NCI-H1105 (cell line): ENCODE measurements at regions not wholly inside any gene's neighbourhood (a gene's known extent, or its start where the extent isn't known, plus 50 kb on each side); places are given as distances from the start of the nearest gene placed in this dataset.

Source experiments
- DNase-seq: peaks from one replicate; lab custom pipeline; 2025; lab: John Stamatoyannopoulos, UW

GRCh38 chr1:239212811-239213220 lies 173.6 kb upstream of the CHRM3 start:
- DNase-seq, result no peak

- DNase-seq, result no peak
Measured at GRCh38 chr1:239209591-239209990, 176.8 kb upstream of the CHRM3 start.

- DNase-seq, result no peak
Measured at GRCh38 chr1:239204401-239204800, 182.0 kb upstream of the CHRM3 start.

GRCh38 chr1:239197871-239198270 lies 188.5 kb upstream of the CHRM3 start:
- no peak for DNase-seq

- DNase-seq, result no peak
Measured at GRCh38 chr1:239189998-239190512, 196.3 kb upstream of the CHRM3 start.

- DNase-seq, result no peak
Measured at GRCh38 chr1:239186487-239186886, 199.9 kb upstream of the CHRM3 start.

- DNase-seq, result no peak
Measured at GRCh38 chr1:239185245-239185619, 201.1 kb upstream of the CHRM3 start.

- DNase-seq, result no peak
Measured at GRCh38 chr1:239184561-239185244, 201.7 kb upstream of the CHRM3 start.

- DNase-seq, result no peak
Measured at GRCh38 chr1:239178961-239179360, 207.4 kb upstream of the CHRM3 start.

GRCh38 chr1:239174880-239175279 lies 211.5 kb upstream of the CHRM3 start:
- DNase-seq, result no peak

GRCh38 chr1:239170828-239171227 lies 215.5 kb upstream of the CHRM3 start:
- no peak for DNase-seq

GRCh38 chr1:239169276-239169675 lies 217.1 kb upstream of the CHRM3 start:
- no peak for DNase-seq

GRCh38 chr1:239164451-239165180 lies 221.8 kb upstream of the CHRM3 start:
- no peak for DNase-seq

- DNase-seq, result no peak
Measured at GRCh38 chr1:239155466-239156091, 230.8 kb upstream of the CHRM3 start.

- DNase-seq, result no peak
Measured at GRCh38 chr1:239151937-239152336, 234.4 kb upstream of the CHRM3 start.

GRCh38 chr1:239140968-239141367 lies 245.4 kb upstream of the CHRM3 start:
- no peak for DNase-seq

GRCh38 chr1:239139801-239140200 lies 246.6 kb upstream of the CHRM3 start:
- DNase-seq, result no peak

GRCh38 chr1:239128541-239128940 lies 257.8 kb upstream of the CHRM3 start:
- DNase-seq, result no peak

GRCh38 chr1:239126884-239127283 lies 259.5 kb upstream of the CHRM3 start:
- DNase-seq, result no peak

GRCh38 chr1:239125893-239126292 lies 260.5 kb upstream of the CHRM3 start:
- DNase-seq, result no peak

- DNase-seq, result no peak
Measured at GRCh38 chr1:239125027-239125426, 261.3 kb upstream of the CHRM3 start.

- DNase-seq, result no peak
Measured at GRCh38 chr1:239123260-239123659, 263.1 kb upstream of the CHRM3 start.
